DMS53 treated with DMSO at 0.1 percent for 48 hours (cell line): ENCODE measurements at regions not wholly inside any gene's neighbourhood (a gene's known extent, or its start where the extent isn't known, plus 50 kb on each side); places are given as distances from the start of the nearest gene placed in this dataset.
"Not testable (repeated sequence)": the region's sequence is repeated elsewhere in the genome, so short reads cannot be mapped to it uniquely, and the experiment has no call there.

ENCODE experiments used
- DNase-seq: peaks from one replicate; lab custom pipeline; 2025; ENCODE audit not compliant: unreplicated experiment; lab: John Stamatoyannopoulos, UW

DNA sequence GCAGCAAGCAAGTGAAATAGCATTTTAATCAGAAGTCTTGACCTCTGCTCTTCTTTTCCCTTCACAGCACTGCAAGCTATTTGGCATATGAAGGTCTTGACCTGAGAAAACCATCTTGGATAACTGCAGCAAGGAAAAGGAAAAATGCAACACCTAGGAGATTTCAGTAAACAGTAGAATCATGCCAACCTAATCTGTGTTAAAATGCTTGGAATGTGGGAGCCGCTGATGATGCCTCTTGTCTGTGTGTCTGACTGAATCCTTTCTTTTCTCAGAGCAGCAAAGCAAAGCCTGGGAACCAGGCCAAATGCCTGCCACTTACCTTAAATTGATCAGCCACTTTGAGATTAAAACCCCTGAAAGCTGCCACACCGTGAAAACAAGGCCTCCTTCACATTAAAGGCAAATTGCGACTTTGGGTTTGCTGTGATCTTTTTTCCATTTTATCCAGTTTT is 80.4 kb upstream of the CDK6 start:
- DNase-seq: no peak

DNA sequence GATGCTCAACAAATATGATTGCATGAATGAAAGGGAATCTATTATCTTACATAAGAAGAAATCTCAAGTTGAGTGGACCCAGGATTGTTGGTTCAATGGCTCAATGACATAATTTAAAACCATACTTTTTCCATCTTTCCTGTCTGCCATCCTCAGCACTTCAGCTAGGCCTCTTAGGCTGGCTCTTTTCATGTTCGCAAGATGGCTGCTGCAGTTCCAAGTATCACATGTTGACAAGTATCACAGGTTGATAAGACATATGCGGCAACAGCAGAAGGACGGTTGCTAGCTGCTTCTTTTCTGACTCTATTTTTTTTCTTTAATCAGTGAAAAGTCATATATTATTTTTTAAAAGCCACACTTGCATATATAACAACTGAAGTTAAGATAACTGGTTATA is 79.0 kb upstream of the CDK6 start:
- DNase-seq: no peak

DNA sequence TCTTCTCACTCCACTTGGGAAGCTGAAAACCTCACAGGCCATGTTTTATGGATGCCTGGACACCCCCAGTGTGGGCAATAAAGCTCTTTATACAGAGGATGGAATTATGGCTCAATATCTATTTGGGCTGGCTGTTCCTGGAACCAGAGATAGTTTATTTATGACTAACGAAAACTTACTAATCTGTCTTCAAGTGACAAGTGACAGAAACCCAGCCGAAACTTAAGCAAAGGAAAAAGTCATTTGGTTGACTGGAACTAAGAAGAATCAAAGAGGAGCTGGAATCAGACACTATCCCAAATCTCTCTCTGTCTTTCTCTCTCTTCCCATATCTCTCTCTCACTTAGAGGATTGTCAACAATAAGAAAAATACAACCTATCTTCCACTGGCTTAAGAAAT is 78.3 kb upstream of the CDK6 start:
- DNase-seq: no peak

DNA sequence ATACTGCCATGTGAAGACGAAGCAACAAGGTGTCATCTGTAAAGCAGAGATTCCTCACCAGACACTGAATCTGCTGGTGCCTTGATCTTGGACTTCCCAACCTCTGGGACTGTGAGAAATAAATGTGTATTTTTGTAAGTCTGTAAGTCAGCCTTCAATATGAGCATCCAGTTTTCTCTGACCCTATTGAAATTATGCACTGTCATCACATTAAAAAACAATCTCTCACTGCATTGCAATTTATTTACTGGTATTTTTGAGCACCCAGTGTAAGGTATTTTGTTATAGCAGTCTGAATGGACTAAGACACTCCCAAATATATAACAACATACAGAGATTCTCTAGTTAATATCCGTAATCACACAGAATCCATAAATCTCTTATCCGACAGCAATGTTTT is 77.5 kb upstream of the CDK6 start:
- DNase-seq: no peak

DNA sequence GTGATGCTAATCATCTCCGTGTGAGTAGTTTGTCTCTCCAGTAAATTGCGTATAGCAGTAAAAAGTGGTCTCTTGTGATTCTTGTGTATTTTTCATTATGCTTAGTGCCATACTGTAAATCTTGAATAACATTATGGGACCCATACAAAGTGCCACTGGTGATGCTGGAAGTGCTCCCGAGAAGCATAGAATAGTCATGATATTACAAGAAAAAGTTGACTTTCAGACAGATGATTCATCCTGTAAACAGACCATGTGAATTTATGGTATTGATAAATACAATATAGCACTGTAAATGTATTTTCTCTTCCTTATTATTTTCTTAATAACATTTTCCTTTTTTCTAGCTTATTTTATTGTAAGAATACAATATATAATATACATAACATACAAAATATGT is 74.6 kb upstream of the CDK6 start:
- DNase-seq: no peak

- no peak for DNase-seq
These were observed 73.5 kb upstream of the CDK6 start for GRCh38 chr7:92909686-92910475.

DNA sequence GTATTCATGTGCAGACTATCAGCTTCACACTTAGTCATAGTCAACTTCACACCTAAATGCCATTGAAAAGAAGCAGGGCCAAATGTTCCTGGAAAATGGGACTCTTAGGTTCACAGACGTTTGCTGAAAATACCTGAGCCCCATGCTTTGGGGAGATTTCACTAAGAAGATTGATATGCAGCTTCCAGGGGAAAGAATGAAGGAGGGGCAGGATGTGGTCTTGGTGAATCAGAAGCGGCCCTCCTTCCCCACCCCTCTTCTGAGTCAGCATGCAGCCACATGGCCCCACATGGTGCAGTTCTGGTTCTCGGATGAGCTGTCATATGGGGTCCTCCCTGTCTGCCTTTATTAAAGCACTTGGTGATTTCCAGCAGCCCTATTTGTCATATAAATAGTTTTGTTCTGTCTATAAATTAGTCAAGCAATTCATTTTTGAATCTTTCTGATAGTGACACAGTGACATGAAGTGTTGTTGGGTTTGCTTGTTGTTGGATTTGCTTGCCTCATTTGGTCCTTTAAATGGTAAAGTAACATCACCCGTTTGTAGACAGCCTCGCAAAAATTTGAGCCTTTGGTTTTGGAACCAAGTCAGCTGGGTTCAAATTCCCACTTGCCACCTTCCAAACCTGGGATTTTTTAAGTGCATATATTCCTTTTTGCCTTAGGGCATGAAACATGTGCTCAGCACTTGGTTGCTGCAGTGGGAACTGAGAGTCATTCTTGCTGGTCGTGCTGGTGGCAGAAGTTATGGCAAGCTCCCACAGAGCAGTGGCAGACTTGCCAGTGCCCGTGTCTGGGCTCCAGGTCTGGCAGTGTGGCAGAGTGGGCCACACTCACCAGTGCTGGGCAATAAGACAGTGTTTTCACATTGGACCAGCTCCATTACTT is 68.1 kb upstream of the CDK6 start:
- DNase-seq: no peak

DNA sequence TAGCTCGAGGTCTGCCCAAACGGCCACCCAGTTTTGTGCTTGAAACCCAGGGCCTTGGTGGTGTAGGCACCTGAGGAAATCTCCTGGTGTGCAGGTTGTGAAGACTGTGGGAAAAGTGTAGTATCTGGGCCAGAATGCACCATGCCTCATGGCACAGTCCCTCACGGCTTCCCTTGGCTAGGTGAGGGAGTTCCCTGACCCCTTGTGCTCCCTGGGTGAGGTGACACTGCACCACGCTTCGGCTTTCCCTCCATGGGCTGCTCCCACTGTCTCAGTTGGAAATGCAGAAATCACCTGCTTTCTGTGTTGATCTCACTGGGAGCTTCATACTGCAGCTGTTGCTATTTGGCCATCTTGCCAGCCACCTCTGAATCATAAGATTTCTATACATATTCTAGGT is 62.4 kb upstream of the CDK6 start:
- no peak for DNase-seq

GRCh38 chr7:92894857-92895256 is 58.5 kb upstream of the CDK6 start:
- not testable (repeated sequence) for DNase-seq

GRCh38 chr7:92889081-92889480 is 52.7 kb upstream of the CDK6 start:
- DNase-seq: no peak
